ENCODE measurements at regions not wholly inside any gene's neighbourhood (a gene's known extent, or its start where the extent isn't known, plus 50 kb on each side); places are given as distances from the start of the nearest gene placed in this dataset.

- 38% methylated on average over 5 of the region's 5 CpGs for WGBS (ENCODE audit: low lambda C conversion rate)
- Histone ChIP-seq H3K4me1 (ENCODE audit: insufficient read depth, low read length) (no peaks in the 10 kb centered on the region), H3K9me3 (ENCODE audit: low read length) (0 out of 2 replicates have a peak, but pooled peaks cover 8% of the 10 kb centered on the region), H3K36me3 (replicated peaks in 1 of 2; ENCODE audit: control insufficient read depth in 1 of 2, insufficient read depth in 2 of 2, low read length in 2 of 2) (no peaks in the 10 kb centered on the region), H3K27me3 (ENCODE audit: control insufficient read depth in 1 of 2, insufficient read depth in 2 of 2, low read length in 2 of 2) (no peaks in the 10 kb centered on the region), H4K20me1 (ENCODE audit: insufficient read depth, low read length) (no peaks in the 10 kb centered on the region), H2AFZ (ENCODE audit: low read length) (no peak overlapping the region), H3K27ac (ENCODE audit: extremely low read length, insufficient read depth, low read length) (no peak overlapping the region), H3K4me2 (ENCODE audit: low read depth, low read length) (no peak overlapping the region), H3K4me3 (replicated peaks in 1 of 3; ENCODE audit: insufficient read depth in 1 of 3, low read depth in 2 of 3, low read length in 3 of 3) (no peak overlapping the region), H3K79me2 (ENCODE audit: insufficient read depth, low read length) (no peaks in the 10 kb centered on the region), H3K9ac (ENCODE audit: insufficient read depth, low read depth, low read length) (no peak overlapping the region)
- intact Hi-C loops (cut with micrococcal nuclease; ENCODE audit: unreplicated experiment) (no loop called here), in situ Hi-C loops (cut with HindIII; ENCODE audit: extremely low pct_ligation_motif_present, low pct_unique_long_range_greater_than_20kb) (no loop called here)
- no peak for DNase-seq (ENCODE audit: low spot score)
- ChIA-PET CTCF (ENCODE audit: low intra/inter-chr PET ratio, low total read pairs) (no interaction called here), POLR2A (no interaction called here)
- TF ChIP-seq ZKSCAN1 (IDR thresholded peaks at IDR 0.05; ENCODE audit: low read length), result no peak
- no peak for TF ChIP-seq ZFP37 (CRISPR knock-in tag; IDR thresholded peaks at IDR 0.05; ENCODE audit: borderline replicate concordance)
- no peak for ATAC-seq
- no peak for FAIRE-seq
- BruUV-seq (replicated peaks), result no TSS peak
Measured at GRCh38 chr4:148881860-148882643, 439.8 kb upstream of the NR3C2 start.

DNA sequence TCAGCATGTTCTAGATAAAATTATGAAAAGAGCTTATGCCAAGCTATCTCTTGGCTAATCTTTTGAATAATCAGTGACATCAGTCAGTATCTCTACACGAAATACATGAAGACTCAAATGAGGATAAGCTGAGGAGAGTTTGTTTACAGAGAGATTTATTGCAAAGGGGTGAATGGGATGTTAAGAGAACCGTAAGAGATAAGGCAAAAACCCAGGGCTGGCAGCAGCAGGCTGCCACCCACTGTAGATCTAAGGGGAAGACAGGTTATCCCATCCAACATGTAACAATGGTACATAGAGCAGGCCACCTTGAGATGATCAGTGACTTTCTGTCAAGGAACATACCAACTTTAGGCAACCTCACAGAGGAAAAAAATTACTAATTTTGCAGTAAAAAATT lies 432.1 kb upstream of the NR3C2 start:
- no peaks in the 10 kb centered on the region for H3K27me3 ChIP-seq (ENCODE audit: control insufficient read depth in 1 of 2, insufficient read depth in 2 of 2, low read length in 2 of 2)
- no peak for FAIRE-seq
- H3K79me2 ChIP-seq (ENCODE audit: insufficient read depth, low read length), result no peaks in the 10 kb centered on the region
- 0 out of 2 replicates have a peak, but pooled peaks cover 5% of the 10 kb centered on the region for H3K9me3 ChIP-seq (ENCODE audit: low read length)
- ChIA-PET POLR2A (no interaction called here), CTCF (ENCODE audit: low intra/inter-chr PET ratio, low total read pairs) (no interaction called here)
- no peak overlapping the region for H3K9ac ChIP-seq (ENCODE audit: insufficient read depth, low read depth, low read length)
- H3K4me1 ChIP-seq (ENCODE audit: insufficient read depth, low read length), result no peaks in the 10 kb centered on the region
- H3K4me2 ChIP-seq (ENCODE audit: low read depth, low read length), result no peak overlapping the region
- H2AFZ ChIP-seq (ENCODE audit: low read length), result no peak overlapping the region
- H3K36me3 ChIP-seq (replicated peaks in 1 of 2; ENCODE audit: control insufficient read depth in 1 of 2, insufficient read depth in 2 of 2, low read length in 2 of 2), result no peaks in the 10 kb centered on the region
- BruUV-seq (replicated peaks), result no TSS peak
- H4K20me1 ChIP-seq (ENCODE audit: insufficient read depth, low read length), result no peaks in the 10 kb centered on the region
- intact Hi-C loops (cut with micrococcal nuclease; ENCODE audit: unreplicated experiment), result no loop called here
- no peak for ATAC-seq
- no peak overlapping the region for H3K27ac ChIP-seq (ENCODE audit: extremely low read length, insufficient read depth, low read length)
- no peak overlapping the region for H3K4me3 ChIP-seq (replicated peaks in 1 of 3; ENCODE audit: insufficient read depth in 1 of 3, low read depth in 2 of 3, low read length in 3 of 3)
- 0% methylated on average over 2 of the region's 2 CpGs for WGBS (ENCODE audit: low lambda C conversion rate)
- TF ChIP-seq PRMT3 (CRISPR knock-in tag; IDR thresholded peaks at IDR 0.05; ENCODE audit: borderline replicate concordance, low read depth) (no peak), NR2C2 (CRISPR knock-in tag; IDR thresholded peaks at IDR 0.05; ENCODE audit: borderline replicate concordance) (no peak), MATR3 (CRISPR knock-in tag; IDR thresholded peaks at IDR 0.05) (no peak), ZMAT3 (CRISPR knock-in tag; conservative IDR thresholded peaks at IDR 0.05) (no peak), ZNF296 (CRISPR knock-in tag; conservative IDR thresholded peaks at IDR 0.05) (no peak), SIX1 (CRISPR knock-in tag; IDR thresholded peaks at IDR 0.05; ENCODE audit: borderline replicate concordance) (no peak)
- TF ChIP-seq, protein P1, sequence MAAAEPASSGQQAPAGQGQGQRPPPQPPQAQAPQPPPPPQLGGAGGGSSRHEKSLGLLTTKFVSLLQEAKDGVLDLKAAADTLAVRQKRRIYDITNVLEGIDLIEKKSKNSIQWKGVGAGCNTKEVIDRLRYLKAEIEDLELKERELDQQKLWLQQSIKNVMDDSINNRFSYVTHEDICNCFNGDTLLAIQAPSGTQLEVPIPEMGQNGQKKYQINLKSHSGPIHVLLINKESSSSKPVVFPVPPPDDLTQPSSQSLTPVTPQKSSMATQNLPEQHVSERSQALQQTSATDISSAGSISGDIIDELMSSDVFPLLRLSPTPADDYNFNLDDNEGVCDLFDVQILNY (CRISPR knock-in tag; conservative IDR thresholded peaks at IDR 0.05), result no peak
- in situ Hi-C loops (cut with HindIII; ENCODE audit: extremely low pct_ligation_motif_present, low pct_unique_long_range_greater_than_20kb), result no loop called here
- DNase-seq (ENCODE audit: low spot score), result no peak

Measured in HepG2 (cell line).